GM18505 (cell line): ENCODE measurements at regions not wholly inside any gene's neighbourhood (a gene's known extent, or its start where the extent isn't known, plus 50 kb on each side); places are given as distances from the start of the nearest gene placed in this dataset.

Experiments
- ATAC-seq: cut with Tn5 transposase; IDR thresholded peaks from one replicate; pipeline ENCODE4 v1.9.1; 2021; ENCODE audit not compliant: unreplicated experiment
- POLR2A ChIP-seq: IDR thresholded peaks from 4 replicates; pipeline ENCODE4 v1.6.1; 2011; ENCODE audit warnings: borderline replicate concordance; ENCODE audit not compliant: insufficient read depth, insufficient read length; ENCODE audit errors: extremely low read depth

- ATAC-seq, result no peak
- TF ChIP-seq POLR2A, result no peak
Measured at GRCh38 chr5:15338546-15338945, 161.4 kb upstream of the FBXL7 start.

DNA sequence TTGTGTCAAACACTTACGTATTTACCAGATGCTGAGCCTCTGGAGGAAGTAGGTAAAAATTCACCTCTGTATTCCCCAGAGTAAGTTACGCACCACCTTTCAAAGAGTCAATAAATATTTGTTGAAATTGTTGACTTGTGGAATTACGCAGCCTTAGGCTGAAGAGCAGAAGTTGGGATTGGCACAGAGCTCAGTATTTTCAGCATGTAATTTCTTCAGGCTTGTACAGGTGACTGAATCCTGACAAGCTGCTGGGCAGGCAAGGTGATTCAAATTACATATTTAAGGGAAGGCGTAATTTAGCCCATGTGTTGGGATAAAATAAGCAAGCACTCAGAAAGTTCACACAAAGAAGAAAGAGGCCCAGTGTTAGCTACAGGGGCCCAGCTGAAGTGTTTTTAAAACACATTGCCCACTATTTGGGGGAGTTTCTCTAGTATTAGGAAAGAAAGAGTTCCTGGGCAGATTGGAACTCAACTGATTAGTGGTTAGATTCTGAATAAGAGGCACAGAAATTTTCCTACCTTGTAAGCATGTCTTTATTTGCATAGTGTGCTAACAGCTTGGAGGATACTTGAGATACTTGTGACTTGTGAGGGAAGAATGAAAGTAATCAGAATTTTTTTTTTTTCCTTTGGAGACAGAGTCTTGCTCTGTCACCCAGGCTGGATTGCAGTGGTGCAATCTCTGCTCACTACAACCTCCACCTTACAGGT is 165.3 kb upstream of the FBXL7 start:
- no peak for TF ChIP-seq POLR2A
- no peak for ATAC-seq

GRCh38 chr5:15333091-15333490 is 166.9 kb upstream of the FBXL7 start:
- TF ChIP-seq POLR2A, result no peak
- ATAC-seq, result no peak

DNA sequence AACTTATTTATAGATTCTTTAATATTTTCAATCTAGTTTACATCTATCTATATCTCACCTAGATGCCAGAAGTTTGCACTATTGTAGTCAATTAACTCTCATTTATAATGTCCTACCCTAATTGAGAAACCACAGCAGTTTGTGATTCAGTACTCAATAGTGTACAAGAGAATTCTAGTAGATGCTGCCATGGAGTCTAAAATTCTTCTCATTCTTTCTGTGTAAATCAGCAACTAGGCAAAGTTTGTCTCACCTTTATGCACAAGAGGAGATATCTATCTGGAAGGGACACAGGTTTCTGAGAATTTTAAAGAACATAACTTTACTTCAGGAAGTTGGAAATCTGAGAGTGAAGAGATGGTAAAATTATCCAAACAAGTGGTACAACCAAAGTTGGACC is 173.0 kb upstream of the FBXL7 start:
- TF ChIP-seq POLR2A, result no peak
- ATAC-seq, result no peak

DNA sequence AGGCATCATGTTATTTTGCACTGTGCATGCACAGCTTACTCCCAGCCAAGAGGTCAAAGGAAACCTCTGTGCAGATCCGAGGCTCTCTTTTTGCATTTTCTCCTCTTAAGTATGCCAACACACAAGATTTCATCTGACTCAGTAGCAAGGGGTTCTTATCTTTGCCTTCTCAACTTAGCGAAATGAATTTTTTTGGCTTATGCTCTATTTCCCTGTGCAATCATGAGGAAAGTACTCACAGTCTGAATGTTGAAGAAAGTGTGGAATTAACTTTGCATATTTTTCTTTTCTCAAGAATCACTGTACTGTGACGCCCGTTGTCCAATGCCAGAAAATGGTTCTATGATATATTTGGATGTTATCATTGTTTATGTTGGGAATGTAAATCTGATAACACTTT is 173.5 kb upstream of the FBXL7 start:
- no peak for ATAC-seq

GRCh38 chr5:15322421-15322820 is 177.6 kb upstream of the FBXL7 start:
- ATAC-seq, result no peak
- no peak for TF ChIP-seq POLR2A

More for the DNA sequence above, 173.5 kb upstream of the FBXL7 start:
- TF ChIP-seq POLR2A, result no peak

- no peak for TF ChIP-seq POLR2A
- no peak for ATAC-seq
Measured at GRCh38 chr5:15321776-15322175, 178.2 kb upstream of the FBXL7 start.

GRCh38 chr5:15320871-15321270 is 179.1 kb upstream of the FBXL7 start:
- ATAC-seq, result no peak

DNA sequence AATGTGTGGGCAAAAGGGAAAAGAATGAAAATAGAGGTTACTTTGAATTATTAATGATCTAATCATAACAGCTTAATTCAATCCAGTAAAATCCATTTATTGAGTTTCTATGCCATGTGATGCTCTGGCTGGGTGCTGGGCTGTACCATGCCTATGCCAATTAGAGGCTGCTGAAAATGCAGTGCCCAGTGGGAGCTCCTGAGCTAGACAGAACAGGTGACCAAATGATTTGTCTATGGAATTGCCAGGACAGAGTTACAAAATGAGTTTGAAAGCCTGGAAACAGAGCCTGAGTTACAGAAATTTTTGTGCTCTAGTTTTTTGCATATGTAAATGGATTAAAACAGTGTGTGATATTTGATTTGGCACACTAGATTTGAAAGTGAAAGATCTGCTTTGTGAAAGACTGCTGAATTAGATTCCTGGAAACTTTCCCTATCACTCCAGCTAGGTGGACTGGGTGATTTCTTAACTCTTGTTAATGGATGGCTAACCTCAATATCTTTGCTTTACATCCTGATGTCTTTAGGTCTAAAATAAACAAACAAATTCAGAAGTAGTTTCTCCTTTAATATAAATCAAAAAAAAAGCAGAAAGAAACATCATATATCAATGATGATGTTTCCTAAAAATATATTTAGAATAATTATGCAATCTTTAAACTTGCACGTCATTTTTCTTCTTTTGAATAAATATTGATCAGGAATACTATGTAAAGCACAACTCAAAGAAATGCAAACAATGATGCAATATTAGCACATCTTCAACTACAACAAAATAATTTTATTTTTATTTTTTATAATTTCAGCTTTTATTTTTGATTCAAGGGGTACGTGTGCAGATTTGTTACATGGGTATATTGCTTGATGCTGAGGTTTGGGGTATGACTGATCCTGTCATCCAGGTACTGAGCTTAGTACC is 194.8 kb upstream of the FBXL7 start:
- TF ChIP-seq POLR2A, result no peak

More at GRCh38 chr5:15320871-15321270, 179.1 kb upstream of the FBXL7 start:
- no peak for TF ChIP-seq POLR2A

DNA sequence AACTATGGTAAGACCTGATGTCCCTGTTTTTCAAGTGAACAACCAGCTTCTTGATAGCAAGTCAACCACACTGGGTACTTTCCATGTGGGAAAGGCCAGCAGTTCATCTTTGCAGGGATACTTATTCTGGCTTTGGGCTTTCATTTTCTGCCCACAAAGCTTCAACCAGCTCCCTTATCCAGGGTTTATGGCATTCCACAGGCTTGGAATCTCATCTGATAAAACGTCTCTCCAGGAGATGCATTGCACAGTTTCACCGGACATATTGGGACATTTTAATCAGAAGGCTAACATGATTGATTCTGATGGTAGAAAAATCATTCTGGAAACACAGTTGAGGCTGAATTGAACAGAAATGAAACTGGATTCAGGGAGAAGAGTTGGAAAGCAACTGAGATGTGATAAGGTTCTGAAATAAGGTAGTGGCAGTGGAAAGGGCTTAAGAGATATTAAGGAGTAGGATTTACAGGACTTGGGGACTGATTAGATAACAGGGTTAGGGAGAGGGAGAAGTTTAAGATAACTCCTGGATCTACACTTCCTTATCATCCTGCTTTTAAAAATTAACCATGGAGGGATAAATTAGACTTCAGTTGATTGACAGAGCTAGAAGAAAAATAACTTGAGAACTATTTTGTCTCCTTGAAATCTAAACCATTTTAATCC is 195.8 kb upstream of the FBXL7 start:
- no peak for TF ChIP-seq POLR2A
- no peak for ATAC-seq

More for the DNA sequence above, 194.8 kb upstream of the FBXL7 start:
- no peak for ATAC-seq

DNA sequence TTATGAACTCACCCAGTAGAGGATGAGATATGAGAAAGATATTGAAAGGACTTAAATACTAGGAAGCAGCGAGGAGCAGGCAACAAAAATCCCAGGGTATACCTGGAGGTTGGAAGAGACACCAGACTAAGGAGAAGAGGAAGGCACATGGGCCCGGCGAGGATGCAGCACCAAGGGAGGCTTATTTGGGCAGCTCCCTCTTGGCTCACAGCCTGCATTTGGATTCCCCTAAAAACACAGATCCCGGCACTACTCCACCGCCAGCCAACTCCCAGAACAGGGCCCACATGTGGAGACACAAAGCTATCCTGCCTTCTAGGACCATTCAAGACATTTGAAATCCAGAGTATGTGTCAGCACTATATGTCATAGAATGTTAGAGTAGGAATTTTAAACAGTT is 199.8 kb upstream of the FBXL7 start:
- TF ChIP-seq POLR2A, result no peak
- no peak for ATAC-seq

DNA sequence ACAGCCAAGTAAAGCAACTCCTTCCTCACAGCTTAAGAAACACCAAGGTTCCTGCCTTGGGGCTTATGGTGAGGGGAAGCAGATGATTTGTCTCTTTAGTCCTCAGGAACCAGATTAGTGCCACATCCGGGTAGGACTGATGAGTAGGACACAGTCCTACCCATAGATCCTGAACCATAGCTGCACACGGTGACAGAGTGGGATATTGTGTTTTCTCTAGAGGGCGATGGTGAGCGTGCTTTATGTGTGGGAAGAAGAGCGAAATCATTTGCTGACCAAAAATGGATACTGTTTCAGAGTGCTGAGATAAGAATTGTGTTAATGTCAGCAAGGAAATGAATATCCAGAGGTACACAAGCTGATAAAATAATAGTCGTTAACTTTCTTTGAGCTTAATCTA is 209.0 kb upstream of the FBXL7 start:
- ATAC-seq, result no peak
- no peak for TF ChIP-seq POLR2A

- no peak for TF ChIP-seq POLR2A
- no peak for ATAC-seq
Measured at GRCh38 chr5:15286650-15287049, 213.3 kb upstream of the FBXL7 start.
